ENCODE measurements at regions not wholly inside any gene's neighbourhood (a gene's known extent, or its start where the extent isn't known, plus 50 kb on each side); places are given as distances from the start of the nearest gene placed in this dataset.
A peak's percentile ranks its signal among the peaks of the same experiment; 100 is the strongest.

GRCh38 chr13:90868321-90868920 is 479.1 kb upstream of the MIR17HG start:
- Histone ChIP-seq H3K27me3 (no peaks in the 10 kb centered on the region), H3K27ac (no peak overlapping the region), H3K4me3 (no peak overlapping the region), H3K4me1 (no peaks in the 10 kb centered on the region), H3K36me3 (no peaks in the 10 kb centered on the region), H3K9me3 (no peaks in the 10 kb centered on the region)
- intact Hi-C loops (cut with DNase I) = no loop called here
- DNase-seq = no peak
- no peak for TF ChIP-seq EP300 (IDR thresholded peaks at IDR 0.05)
- no peak for TF ChIP-seq POLR2A (IDR thresholded peaks at IDR 0.05)
- peak in 3 of 4 experiments; percentile 19 to 49 (median 43) for TF ChIP-seq CTCF (IDR thresholded peaks at IDR 0.05)
- TF ChIP-seq POLR2AphosphoS5 (IDR thresholded peaks at IDR 0.05) = no peak
- WGBS, 2 donors = 50 to 76% methylated on average over 2 of the region's 2 CpGs

- DNase-seq = no peak
- H3K36me3 ChIP-seq = no peaks in the 10 kb centered on the region
- no peak overlapping the region for H3K4me3 ChIP-seq
- no peak for TF ChIP-seq POLR2A (IDR thresholded peaks at IDR 0.05)
- TF ChIP-seq EP300 (IDR thresholded peaks at IDR 0.05) = no peak
- no peak for TF ChIP-seq POLR2AphosphoS5 (IDR thresholded peaks at IDR 0.05)
- TF ChIP-seq CTCF (IDR thresholded peaks at IDR 0.05) = no peak
- 26 to 33% methylated on average over 2 of the region's 2 CpGs for WGBS, 2 donors
- no peak overlapping the region for H3K27ac ChIP-seq
- no peaks in the 10 kb centered on the region for H3K9me3 ChIP-seq
- H3K27me3 ChIP-seq = no peaks in the 10 kb centered on the region
- intact Hi-C loops (cut with DNase I) = no loop called here
- no peaks in the 10 kb centered on the region for H3K4me1 ChIP-seq
Measured at GRCh38 chr13:90869580-90869979, 477.9 kb upstream of the MIR17HG start.

GRCh38 chr13:90872491-90873025 is 474.9 kb upstream of the MIR17HG start:
- no peak for TF ChIP-seq CTCF (IDR thresholded peaks at IDR 0.05)
- TF ChIP-seq EP300 (IDR thresholded peaks at IDR 0.05) = no peak
- no peak for TF ChIP-seq POLR2A (IDR thresholded peaks at IDR 0.05)
- no peak for TF ChIP-seq POLR2AphosphoS5 (IDR thresholded peaks at IDR 0.05)
- no peak overlapping the region for H3K4me3 ChIP-seq
- no peaks in the 10 kb centered on the region for H3K36me3 ChIP-seq
- H3K4me1 ChIP-seq = no peaks in the 10 kb centered on the region
- WGBS, 2 donors = 79 to 81% methylated on average over 4 of the region's 4 CpGs
- intact Hi-C loops (cut with DNase I) = no loop called here
- no peak overlapping the region for H3K27ac ChIP-seq
- no peaks in the 10 kb centered on the region for H3K27me3 ChIP-seq
- H3K9me3 ChIP-seq = no peaks in the 10 kb centered on the region
- DNase-seq = no peak

- WGBS, 2 donors = 93 to 95% methylated on average over 5 of the region's 5 CpGs
- no peaks in the 10 kb centered on the region for H3K36me3 ChIP-seq
- intact Hi-C loops (cut with DNase I) = no loop called here
- TF ChIP-seq POLR2AphosphoS5 (IDR thresholded peaks at IDR 0.05) (no peak), CTCF (IDR thresholded peaks at IDR 0.05) (no peak), EP300 (IDR thresholded peaks at IDR 0.05) (no peak), POLR2A (IDR thresholded peaks at IDR 0.05) (no peak)
- no peaks in the 10 kb centered on the region for H3K27me3 ChIP-seq
- H3K4me1 ChIP-seq = no peaks in the 10 kb centered on the region
- no peak overlapping the region for H3K4me3 ChIP-seq
- H3K9me3 ChIP-seq = no peaks in the 10 kb centered on the region
- DNase-seq = no peak
- H3K27ac ChIP-seq = no peak overlapping the region
Measured at GRCh38 chr13:90880790-90881189, 466.7 kb upstream of the MIR17HG start.

- intact Hi-C loops (cut with DNase I) = no loop called here
- Histone ChIP-seq H3K4me1 (no peaks in the 10 kb centered on the region), H3K27ac (no peak overlapping the region), H3K36me3 (no peaks in the 10 kb centered on the region), H3K27me3 (no peaks in the 10 kb centered on the region), H3K9me3 (no peaks in the 10 kb centered on the region), H3K4me3 (no peak overlapping the region)
- TF ChIP-seq POLR2AphosphoS5 (IDR thresholded peaks at IDR 0.05) (no peak), CTCF (IDR thresholded peaks at IDR 0.05) (no peak), POLR2A (IDR thresholded peaks at IDR 0.05) (no peak), EP300 (IDR thresholded peaks at IDR 0.05) (no peak)
- 86 to 88% methylated on average over 6 of the region's 6 CpGs for WGBS, 2 donors
- no peak for DNase-seq
Measured at GRCh38 chr13:90882551-90882950, 464.9 kb upstream of the MIR17HG start.

Measured in sigmoid colon (tissue), 6 donors.